ENCODE measurements at regions not wholly inside any gene's neighbourhood (a gene's known extent, or its start where the extent isn't known, plus 50 kb on each side); places are given as distances from the start of the nearest gene placed in this dataset.

- H2AFZ ChIP-seq (ENCODE audit: low read length): no peak overlapping the region
- H4K20me1 ChIP-seq (ENCODE audit: insufficient read depth, low read depth, low read length): no peaks in the 10 kb centered on the region
- no peaks in the 10 kb centered on the region for H3K9me2 ChIP-seq (replicated peaks; ENCODE audit: insufficient read depth, low read length)
- H3K27ac ChIP-seq (ENCODE audit: low read length): no peak overlapping the region
- no peaks in the 10 kb centered on the region for H3K27me3 ChIP-seq (ENCODE audit: low read length)
- DNase-seq: no peak
- no peaks in the 10 kb centered on the region for H3K9me3 ChIP-seq (ENCODE audit: low read length)
- H3K9ac ChIP-seq (ENCODE audit: low read length): no peak overlapping the region
- H3K4me3 ChIP-seq (ENCODE audit: low read length): no peak overlapping the region
- no peaks in the 10 kb centered on the region for H3K79me2 ChIP-seq (ENCODE audit: low read length)
- H3K36me3 ChIP-seq (ENCODE audit: insufficient read depth, low read length): no peaks in the 10 kb centered on the region
- H3K4me1 ChIP-seq (ENCODE audit: low read length): peaks cover 5% of the 10 kb centered on the region
- H3K4me2 ChIP-seq (ENCODE audit: low read depth, low read length, poor library complexity, severe bottlenecking): no peak overlapping the region
Observed at GRCh38 chr12:94867066-94867855, 136.2 kb downstream of the NDUFA12 start.

- no peaks in the 10 kb centered on the region for H3K9me3 ChIP-seq (ENCODE audit: low read length)
- no peaks in the 10 kb centered on the region for H3K4me1 ChIP-seq (ENCODE audit: low read length)
- DNase-seq: no peak
- H3K9ac ChIP-seq (ENCODE audit: low read length): no peak overlapping the region
- H4K20me1 ChIP-seq (ENCODE audit: insufficient read depth, low read depth, low read length): no peaks in the 10 kb centered on the region
- no peaks in the 10 kb centered on the region for H3K27me3 ChIP-seq (ENCODE audit: low read length)
- no peak overlapping the region for H3K4me2 ChIP-seq (ENCODE audit: low read depth, low read length, poor library complexity, severe bottlenecking)
- H3K9me2 ChIP-seq (replicated peaks; ENCODE audit: insufficient read depth, low read length): no peaks in the 10 kb centered on the region
- H2AFZ ChIP-seq (ENCODE audit: low read length): no peak overlapping the region
- H3K4me3 ChIP-seq (ENCODE audit: low read length): no peak overlapping the region
- H3K36me3 ChIP-seq (ENCODE audit: insufficient read depth, low read length): no peaks in the 10 kb centered on the region
- H3K79me2 ChIP-seq (ENCODE audit: low read length): no peaks in the 10 kb centered on the region
- H3K27ac ChIP-seq (ENCODE audit: low read length): no peak overlapping the region
Observed at GRCh38 chr12:94864987-94865386, 138.5 kb downstream of the NDUFA12 start.

- DNase-seq: no peak
- Histone ChIP-seq H3K4me1 (ENCODE audit: low read length) (no peaks in the 10 kb centered on the region), H3K4me3 (ENCODE audit: low read length) (no peak overlapping the region), H3K27me3 (ENCODE audit: low read length) (no peaks in the 10 kb centered on the region), H3K27ac (ENCODE audit: low read length) (no peak overlapping the region), H3K9me2 (replicated peaks; ENCODE audit: insufficient read depth, low read length) (no peaks in the 10 kb centered on the region), H3K36me3 (ENCODE audit: insufficient read depth, low read length) (no peaks in the 10 kb centered on the region), H3K79me2 (ENCODE audit: low read length) (no peaks in the 10 kb centered on the region), H4K20me1 (ENCODE audit: insufficient read depth, low read depth, low read length) (no peaks in the 10 kb centered on the region), H3K4me2 (ENCODE audit: low read depth, low read length, poor library complexity, severe bottlenecking) (no peak overlapping the region), H2AFZ (ENCODE audit: low read length) (no peak overlapping the region), H3K9ac (ENCODE audit: low read length) (no peak overlapping the region), H3K9me3 (ENCODE audit: low read length) (no peaks in the 10 kb centered on the region)
Observed at GRCh38 chr12:94863321-94864035, 140.0 kb downstream of the NDUFA12 start.

DNA sequence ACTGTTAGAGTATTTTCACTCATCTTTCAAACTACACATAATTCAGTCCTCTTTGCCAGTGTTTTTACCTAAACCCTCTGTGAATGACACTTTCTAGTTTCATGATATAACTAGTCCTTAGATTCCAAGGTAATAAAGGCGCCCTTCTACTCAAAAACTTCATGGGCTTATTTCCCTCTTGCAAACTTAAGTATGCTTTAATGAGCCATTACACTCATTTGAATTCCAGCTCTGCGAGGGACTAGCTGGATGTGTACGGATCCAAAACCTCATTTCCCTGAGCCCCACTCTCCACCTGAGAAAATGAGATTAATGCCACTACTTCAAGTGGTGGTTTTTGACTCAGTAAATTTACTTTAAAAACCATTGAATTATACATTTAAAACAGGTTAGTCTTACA lies 141.1 kb downstream of the NDUFA12 start:
- Histone ChIP-seq H3K27me3 (ENCODE audit: low read length) (no peaks in the 10 kb centered on the region), H3K4me3 (ENCODE audit: low read length) (no peak overlapping the region), H3K9me3 (ENCODE audit: low read length) (no peaks in the 10 kb centered on the region), H3K9ac (ENCODE audit: low read length) (no peak overlapping the region), H3K36me3 (ENCODE audit: insufficient read depth, low read length) (no peaks in the 10 kb centered on the region), H3K9me2 (replicated peaks; ENCODE audit: insufficient read depth, low read length) (no peaks in the 10 kb centered on the region), H3K4me2 (ENCODE audit: low read depth, low read length, poor library complexity, severe bottlenecking) (no peak overlapping the region), H4K20me1 (ENCODE audit: insufficient read depth, low read depth, low read length) (no peaks in the 10 kb centered on the region), H3K27ac (ENCODE audit: low read length) (no peak overlapping the region), H2AFZ (ENCODE audit: low read length) (no peak overlapping the region), H3K4me1 (ENCODE audit: low read length) (no peaks in the 10 kb centered on the region), H3K79me2 (ENCODE audit: low read length) (no peaks in the 10 kb centered on the region)
- DNase-seq: no peak

GRCh38 chr12:94856324-94856723 lies 147.2 kb downstream of the NDUFA12 start:
- no peaks in the 10 kb centered on the region; the same call in 1 of the 2 replicates for H3K4me1 ChIP-seq (ENCODE audit: low read length)
- H2AFZ ChIP-seq (ENCODE audit: low read length): no peak overlapping the region
- H3K4me3 ChIP-seq (ENCODE audit: low read length): no peak overlapping the region
- H3K79me2 ChIP-seq (ENCODE audit: low read length): no peaks in the 10 kb centered on the region
- no peak overlapping the region for H3K9ac ChIP-seq (ENCODE audit: low read length)
- no peak for DNase-seq
- no peaks in the 10 kb centered on the region for H4K20me1 ChIP-seq (ENCODE audit: insufficient read depth, low read depth, low read length)
- no peaks in the 10 kb centered on the region for H3K36me3 ChIP-seq (ENCODE audit: insufficient read depth, low read length)
- H3K27me3 ChIP-seq (ENCODE audit: low read length): no peaks in the 10 kb centered on the region
- no peak overlapping the region for H3K4me2 ChIP-seq (ENCODE audit: low read depth, low read length, poor library complexity, severe bottlenecking)
- H3K9me3 ChIP-seq (ENCODE audit: low read length): no peaks in the 10 kb centered on the region
- H3K9me2 ChIP-seq (replicated peaks; ENCODE audit: insufficient read depth, low read length): no peaks in the 10 kb centered on the region
- no peak overlapping the region for H3K27ac ChIP-seq (ENCODE audit: low read length)

DNA sequence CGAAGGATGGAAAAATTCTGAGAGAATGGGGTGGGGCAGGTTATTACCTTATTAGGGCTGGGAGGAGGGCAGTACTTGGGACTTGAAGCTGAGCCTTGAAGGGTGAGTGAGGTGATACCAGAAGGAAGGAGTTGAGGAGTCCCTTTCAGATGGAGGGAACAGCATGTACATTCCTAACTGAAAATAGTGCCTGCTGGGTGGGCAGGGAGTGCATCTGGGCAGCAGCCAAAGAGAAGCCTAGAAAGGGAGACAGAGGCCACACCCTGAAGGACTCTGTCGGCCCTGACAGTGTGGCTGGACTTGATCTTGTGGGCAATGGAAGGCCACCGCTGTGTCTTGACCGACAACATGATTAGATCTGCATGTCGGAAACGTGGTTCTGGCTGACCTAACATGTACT lies 147.6 kb downstream of the NDUFA12 start:
- Histone ChIP-seq H3K27ac (ENCODE audit: low read length) (no peak overlapping the region), H3K79me2 (ENCODE audit: low read length) (no peaks in the 10 kb centered on the region)

DNA sequence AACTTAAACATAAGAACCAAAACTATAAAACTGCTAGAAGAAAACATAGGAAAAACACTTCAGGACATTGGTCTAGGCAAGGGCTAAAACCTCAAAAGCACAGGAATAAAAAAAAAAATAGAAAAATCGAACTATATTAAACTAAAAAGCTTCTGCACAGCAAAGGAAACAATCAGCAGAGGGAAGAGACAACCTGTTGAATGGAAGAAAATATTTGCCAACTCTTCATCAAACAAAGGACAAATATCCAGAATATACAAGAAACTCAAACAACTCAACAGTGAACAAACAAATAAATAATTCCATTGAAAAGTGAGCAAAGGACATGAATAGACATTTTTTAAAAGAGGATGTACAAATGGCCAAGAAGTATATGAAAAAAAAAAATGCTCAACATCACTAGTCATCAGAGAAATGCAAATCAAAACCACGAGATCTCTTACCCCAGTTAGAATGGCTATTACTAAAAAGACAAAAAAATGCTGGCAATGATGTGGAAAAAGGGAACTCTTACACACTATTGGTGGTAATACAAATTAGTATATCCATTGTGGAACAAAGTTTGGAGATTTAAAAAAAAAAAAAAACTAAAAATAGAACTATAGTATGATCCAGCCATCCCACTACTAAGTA lies 152.0 kb downstream of the NDUFA12 start:
- Histone ChIP-seq H3K27ac (ENCODE audit: low read length) (no peak overlapping the region), H4K20me1 (ENCODE audit: insufficient read depth, low read depth, low read length) (no peaks in the 10 kb centered on the region), H3K27me3 (ENCODE audit: low read length) (no peaks in the 10 kb centered on the region), H3K4me3 (ENCODE audit: low read length) (no peak overlapping the region), H3K36me3 (ENCODE audit: insufficient read depth, low read length) (no peaks in the 10 kb centered on the region), H3K4me2 (ENCODE audit: low read depth, low read length, poor library complexity, severe bottlenecking) (no peak overlapping the region), H3K9me3 (ENCODE audit: low read length) (no peaks in the 10 kb centered on the region), H3K4me1 (ENCODE audit: low read length) (no peaks in the 10 kb centered on the region; the same call in 1 of the 2 replicates), H2AFZ (ENCODE audit: low read length) (no peak overlapping the region), H3K9me2 (replicated peaks; ENCODE audit: insufficient read depth, low read length) (no peaks in the 10 kb centered on the region), H3K79me2 (ENCODE audit: low read length) (no peaks in the 10 kb centered on the region), H3K9ac (ENCODE audit: low read length) (no peak overlapping the region)
- DNase-seq: no peak

More for the DNA sequence above, 147.6 kb downstream of the NDUFA12 start:
- H4K20me1 ChIP-seq (ENCODE audit: insufficient read depth, low read depth, low read length): no peaks in the 10 kb centered on the region
- no peak overlapping the region for H2AFZ ChIP-seq (ENCODE audit: low read length)
- no peak overlapping the region for H3K4me3 ChIP-seq (ENCODE audit: low read length)
- H3K4me1 ChIP-seq (ENCODE audit: low read length): no peaks in the 10 kb centered on the region; the same call in 1 of the 2 replicates
- no peaks in the 10 kb centered on the region for H3K36me3 ChIP-seq (ENCODE audit: insufficient read depth, low read length)
- H3K27me3 ChIP-seq (ENCODE audit: low read length): no peaks in the 10 kb centered on the region
- H3K9ac ChIP-seq (ENCODE audit: low read length): no peak overlapping the region
- H3K9me2 ChIP-seq (replicated peaks; ENCODE audit: insufficient read depth, low read length): no peaks in the 10 kb centered on the region
- DNase-seq: peak; percentile 6
- H3K4me2 ChIP-seq (ENCODE audit: low read depth, low read length, poor library complexity, severe bottlenecking): no peak overlapping the region
- no peaks in the 10 kb centered on the region for H3K9me3 ChIP-seq (ENCODE audit: low read length)

- H3K27ac ChIP-seq (ENCODE audit: low read length): no peak overlapping the region
- H3K79me2 ChIP-seq (ENCODE audit: low read length): no peaks in the 10 kb centered on the region
- no peak overlapping the region for H2AFZ ChIP-seq (ENCODE audit: low read length)
- H3K36me3 ChIP-seq (ENCODE audit: insufficient read depth, low read length): no peaks in the 10 kb centered on the region
- H3K27me3 ChIP-seq (ENCODE audit: low read length): no peaks in the 10 kb centered on the region
- no peaks in the 10 kb centered on the region; the same call in 1 of the 2 replicates for H3K4me1 ChIP-seq (ENCODE audit: low read length)
- no peaks in the 10 kb centered on the region for H3K9me3 ChIP-seq (ENCODE audit: low read length)
- H3K4me2 ChIP-seq (ENCODE audit: low read depth, low read length, poor library complexity, severe bottlenecking): no peak overlapping the region
- no peaks in the 10 kb centered on the region for H4K20me1 ChIP-seq (ENCODE audit: insufficient read depth, low read depth, low read length)
- DNase-seq: no peak
- H3K9ac ChIP-seq (ENCODE audit: low read length): no peak overlapping the region
- H3K4me3 ChIP-seq (ENCODE audit: low read length): no peak overlapping the region
- H3K9me2 ChIP-seq (replicated peaks; ENCODE audit: insufficient read depth, low read length): no peaks in the 10 kb centered on the region
Observed at GRCh38 chr12:94849411-94849976, 154.0 kb downstream of the NDUFA12 start.
